Fibroblast of lung (primary cell): ENCODE measurements at regions not wholly inside any gene's neighbourhood (a gene's known extent, or its start where the extent isn't known, plus 50 kb on each side); places are given as distances from the start of the nearest gene placed in this dataset.

ENCODE experiments used
- EZH2 ChIP-seq: IDR thresholded peaks from 2 replicates; pipeline ENCODE4 v1.5.1; 2012; ENCODE audit warnings: low read length, control low read depth, mild to moderate bottlenecking; ENCODE audit errors: missing control alignments
- TF ChIP-seq, protein P1 (sequence below), 2 donors: IDR thresholded peaks in 1 of 2; conservative IDR thresholded peaks in 1 of 2; 1 replicate in 1 of 2; 2 replicates in 1 of 2; pipeline ENCODE4 v1.5.1; 2011 to 2012; ENCODE audit warnings: low read length in 2 of 2, control low read depth in 1 of 2, inconsistent platforms in 1 of 2, low read depth in 1 of 2, mild to moderate bottlenecking in 1 of 2

GRCh38 chr3:107204121-107204520, 173.1 kb upstream of the CCDC54 start:
- TF ChIP-seq, protein P1, sequence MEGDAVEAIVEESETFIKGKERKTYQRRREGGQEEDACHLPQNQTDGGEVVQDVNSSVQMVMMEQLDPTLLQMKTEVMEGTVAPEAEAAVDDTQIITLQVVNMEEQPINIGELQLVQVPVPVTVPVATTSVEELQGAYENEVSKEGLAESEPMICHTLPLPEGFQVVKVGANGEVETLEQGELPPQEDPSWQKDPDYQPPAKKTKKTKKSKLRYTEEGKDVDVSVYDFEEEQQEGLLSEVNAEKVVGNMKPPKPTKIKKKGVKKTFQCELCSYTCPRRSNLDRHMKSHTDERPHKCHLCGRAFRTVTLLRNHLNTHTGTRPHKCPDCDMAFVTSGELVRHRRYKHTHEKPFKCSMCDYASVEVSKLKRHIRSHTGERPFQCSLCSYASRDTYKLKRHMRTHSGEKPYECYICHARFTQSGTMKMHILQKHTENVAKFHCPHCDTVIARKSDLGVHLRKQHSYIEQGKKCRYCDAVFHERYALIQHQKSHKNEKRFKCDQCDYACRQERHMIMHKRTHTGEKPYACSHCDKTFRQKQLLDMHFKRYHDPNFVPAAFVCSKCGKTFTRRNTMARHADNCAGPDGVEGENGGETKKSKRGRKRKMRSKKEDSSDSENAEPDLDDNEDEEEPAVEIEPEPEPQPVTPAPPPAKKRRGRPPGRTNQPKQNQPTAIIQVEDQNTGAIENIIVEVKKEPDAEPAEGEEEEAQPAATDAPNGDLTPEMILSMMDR (conservative IDR thresholded peaks at IDR 0.05 in 1 of 2, IDR thresholded peaks at IDR 0.05 in 1 of 2; ENCODE audit: low read depth in 1 of 2, low read length in 2 of 2): no peak
- TF ChIP-seq EZH2: no peak
